SK-N-MC (cell line): ENCODE measurements at regions not wholly inside any gene's neighbourhood (a gene's known extent, or its start where the extent isn't known, plus 50 kb on each side); places are given as distances from the start of the nearest gene placed in this dataset.
"Not testable (repeated sequence)": the region's sequence is repeated elsewhere in the genome, so short reads cannot be mapped to it uniquely, and the experiment has no call there.

Source experiments
- DNase-seq: peaks from one replicate; pipeline ENCODE4 v3.0.0-alpha.2; 2011; ENCODE audit warnings: low read depth, low spot score
- H3K27ac ChIP-seq: fragments of 200-600 bp; sonication (generic); 2 replicates; pipeline ENCODE4 v1.5.1; 2016; ENCODE audit warnings: mixed run types
- H3K36me3 ChIP-seq: fragments of 200-600 bp; sonication (generic); 2 replicates; pipeline ENCODE4 v1.6.1; 2017; ENCODE audit warnings: antibody characterized with exemption, low read length, mixed read lengths; ENCODE audit not compliant: insufficient read depth
- H3K4me3 ChIP-seq: fragments of 200-600 bp; sonication (generic); 2 replicates; pipeline ENCODE4 v1.5.1; 2016
- H3K9ac ChIP-seq: fragments of 200-600 bp; sonication (generic); 2 replicates; pipeline ENCODE4 v1.8.0; 2017; ENCODE audit warnings: mixed run types, mixed read lengths; ENCODE audit not compliant: insufficient read length
- H3K9me3 ChIP-seq: fragments of 200-600 bp; sonication (generic); 2 replicates; pipeline ENCODE4 v1.6.1; 2017; ENCODE audit warnings: low read depth, mild to moderate bottlenecking, antibody characterized with exemption, low read length, moderate library complexity, mixed read lengths
- EZH2 ChIP-seq: fragments of 200-600 bp; sonication (generic); IDR thresholded peaks from one replicate; pipeline ENCODE4 v1.6.1; 2017; ENCODE audit warnings: antibody characterized with exemption
- FOXP2 ChIP-seq: optimal IDR thresholded peaks from 2 replicates; pipeline ENCODE3; 2011; ENCODE audit warnings: mild to moderate bottlenecking, moderate library complexity; ENCODE audit not compliant: insufficient read depth; ENCODE audit errors: extremely low read length, control extremely low read depth
- POLR2AphosphoS5 ChIP-seq: IDR thresholded peaks from 2 replicates; pipeline ENCODE4 v1.6.1; 2012; ENCODE audit warnings: mild to moderate bottlenecking, low read depth, low read length, borderline replicate concordance

DNA sequence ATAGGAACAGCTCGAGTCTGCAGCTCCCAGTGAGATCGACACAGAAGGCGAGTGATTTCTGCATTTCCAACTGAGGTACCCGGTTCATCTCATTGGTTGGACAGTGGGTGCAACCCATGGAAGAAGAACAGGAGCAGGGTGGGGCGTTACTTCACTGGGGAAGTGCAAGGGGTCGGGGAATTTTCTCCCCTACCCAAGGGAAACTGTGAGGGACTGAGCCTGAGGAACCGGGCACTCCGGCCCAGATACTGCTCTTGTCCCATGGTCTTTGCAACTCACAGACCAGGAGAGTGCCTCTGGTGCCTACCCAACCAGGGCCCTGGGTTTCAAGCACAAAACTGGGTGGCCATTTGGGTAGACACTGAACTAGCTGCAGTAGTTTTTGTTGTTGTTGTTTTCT is 307.1 kb downstream of the AMY1C start:
- Histone ChIP-seq H3K27ac (no peak overlapping the region), H3K4me3 (no peak overlapping the region), H3K36me3 (no peaks in the 10 kb centered on the region), H3K9ac (no peak overlapping the region), H3K9me3 (no peaks in the 10 kb centered on the region)
- TF ChIP-seq EZH2 (no peak), POLR2AphosphoS5 (no peak), FOXP2 (no peak)
- no peak for DNase-seq

DNA sequence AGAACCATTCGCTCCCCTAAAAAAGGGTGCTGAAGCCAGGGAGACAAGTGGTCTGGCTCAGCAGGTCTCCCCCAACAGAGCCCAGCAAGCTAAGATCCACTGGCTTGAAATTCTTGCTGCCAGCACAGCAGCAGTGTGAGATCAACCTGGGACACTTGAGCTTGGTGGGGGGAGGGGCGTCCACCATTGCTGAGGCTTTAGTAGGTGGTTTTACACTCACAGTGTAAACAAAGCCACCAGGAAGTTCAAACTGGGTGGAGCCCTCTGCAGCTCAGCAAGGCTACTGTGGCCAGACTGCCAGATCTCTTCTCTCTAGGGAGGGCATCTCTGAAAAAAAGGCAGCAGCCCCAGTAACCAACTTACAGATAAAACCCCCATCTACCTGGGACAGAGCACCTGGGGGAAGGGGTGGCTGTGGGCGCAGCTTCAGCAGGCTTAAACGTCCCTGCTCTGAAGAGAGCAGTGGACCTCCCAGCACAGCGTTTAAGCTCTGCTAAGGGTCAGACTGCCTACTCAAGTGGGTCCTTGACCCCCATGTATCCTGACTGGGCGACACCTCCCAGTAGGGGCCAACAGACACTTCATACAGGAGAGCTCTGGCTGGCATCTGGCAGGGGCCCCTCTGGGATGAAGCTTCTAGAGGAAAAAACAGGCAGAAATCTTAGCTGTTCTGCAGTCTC is 307.7 kb downstream of the AMY1C start:
- not testable (repeated sequence) for H3K9me3 ChIP-seq, DNase-seq, H3K36me3 ChIP-seq, H3K27ac ChIP-seq, H3K9ac ChIP-seq, H3K4me3 ChIP-seq

DNA sequence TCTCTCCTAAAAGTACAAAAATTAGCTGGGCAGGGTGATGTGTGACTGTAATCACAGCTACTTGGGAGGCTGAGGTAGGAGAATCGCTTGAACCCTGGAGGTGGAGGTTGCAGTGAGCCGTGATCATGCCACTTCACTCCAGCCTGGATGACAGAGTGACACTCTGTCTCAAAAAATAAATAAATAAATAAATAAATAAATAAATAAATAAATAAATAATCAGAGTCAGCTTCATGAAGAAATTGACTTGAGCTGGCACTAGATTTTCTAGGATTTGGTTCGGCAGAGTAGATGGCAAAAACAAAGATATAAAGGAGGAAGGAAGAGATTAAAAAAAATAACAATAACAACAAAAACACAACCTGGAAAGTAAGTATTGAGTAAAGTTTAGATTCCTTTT is 311.9 kb downstream of the AMY1C start:
- H3K4me3 ChIP-seq, H3K9ac ChIP-seq, H3K27ac ChIP-seq, H3K9me3 ChIP-seq, H3K36me3 ChIP-seq, DNase-seq: not testable (repeated sequence)

DNA sequence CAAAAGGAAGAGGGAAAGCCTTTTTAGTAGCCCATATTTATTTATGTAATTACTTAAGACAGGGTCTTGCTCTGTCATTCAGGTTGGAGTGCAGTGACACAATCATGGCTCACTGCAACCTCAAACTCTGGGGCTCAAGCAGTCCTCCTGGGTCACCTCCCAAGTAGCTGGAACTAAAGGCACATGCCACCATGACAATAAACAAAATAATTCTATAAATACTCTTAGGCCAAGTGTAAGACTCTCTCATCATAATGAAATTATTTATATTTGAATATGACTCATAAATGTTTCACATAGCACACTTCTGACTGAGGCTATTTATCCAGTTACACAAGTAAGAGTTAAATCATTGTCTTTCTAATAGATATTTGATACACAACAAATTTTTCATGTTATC is 314.7 kb downstream of the AMY1C start:
- Histone ChIP-seq H3K27ac (no peak overlapping the region), H3K9me3 (no peaks in the 10 kb centered on the region), H3K36me3 (no peaks in the 10 kb centered on the region), H3K4me3 (no peak overlapping the region), H3K9ac (no peak overlapping the region)
- TF ChIP-seq EZH2 (no peak), POLR2AphosphoS5 (no peak), FOXP2 (no peak)
- no peak for DNase-seq

DNA sequence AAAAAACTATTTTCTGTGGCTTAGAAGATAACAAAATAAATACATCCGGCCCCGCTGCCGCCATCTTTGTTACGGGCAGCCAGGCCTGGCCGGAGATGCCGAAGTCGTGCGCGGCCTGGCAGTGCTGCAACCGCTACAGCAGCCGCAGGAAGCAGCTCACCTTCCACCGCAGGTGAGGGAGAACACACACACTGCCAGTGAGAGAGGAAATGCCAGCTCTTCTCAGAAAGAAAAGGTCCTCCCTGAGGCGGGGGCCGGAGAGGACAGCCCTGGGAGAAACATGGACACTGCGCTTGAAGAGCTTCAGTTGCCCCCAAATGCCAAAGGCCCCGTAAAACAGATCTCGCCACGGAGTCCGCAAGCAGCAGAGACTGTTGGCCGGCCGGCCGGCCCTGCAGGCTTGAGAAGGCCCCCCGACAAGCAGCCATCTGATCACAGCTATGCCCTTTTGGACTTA is 323.2 kb downstream of the AMY1C start:
- no peak for DNase-seq
- Histone ChIP-seq H3K9me3 (no peaks in the 10 kb centered on the region), H3K36me3 (no peaks in the 10 kb centered on the region), H3K27ac (no peak overlapping the region), H3K4me3 (no peak overlapping the region), H3K9ac (no peak overlapping the region)
- TF ChIP-seq FOXP2 (no peak), POLR2AphosphoS5 (no peak), EZH2 (no peak)

DNA sequence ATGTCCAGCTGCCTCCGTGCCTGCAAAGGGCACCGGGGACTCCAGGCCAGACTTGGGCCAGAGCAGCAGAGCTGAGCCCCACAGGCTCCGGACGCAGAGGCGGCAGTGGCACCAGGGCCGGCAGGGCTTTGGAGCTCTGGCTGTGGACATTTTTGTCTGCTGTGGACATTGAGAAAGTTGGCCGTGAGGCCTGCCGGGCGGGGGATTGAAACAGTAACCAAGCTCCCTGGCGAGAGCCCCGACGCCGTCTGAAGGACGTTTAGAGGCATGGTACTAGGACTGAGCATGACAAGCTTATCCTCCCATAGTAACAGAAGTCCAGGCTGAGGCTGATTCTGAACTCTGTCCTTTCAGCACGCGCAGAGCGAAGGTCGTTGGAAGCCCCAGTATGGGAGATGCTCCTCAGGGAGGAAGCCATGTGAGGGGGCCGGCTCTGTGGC is 323.8 kb downstream of the AMY1C start:
- DNase-seq = no peak
- H3K9ac ChIP-seq = no peak overlapping the region
- H3K4me3 ChIP-seq = no peak overlapping the region
- H3K27ac ChIP-seq = no peak overlapping the region
- H3K9me3 ChIP-seq = no peaks in the 10 kb centered on the region
- no peaks in the 10 kb centered on the region for H3K36me3 ChIP-seq
- TF ChIP-seq POLR2AphosphoS5 (no peak), EZH2 (no peak), FOXP2 (no peak)

DNA sequence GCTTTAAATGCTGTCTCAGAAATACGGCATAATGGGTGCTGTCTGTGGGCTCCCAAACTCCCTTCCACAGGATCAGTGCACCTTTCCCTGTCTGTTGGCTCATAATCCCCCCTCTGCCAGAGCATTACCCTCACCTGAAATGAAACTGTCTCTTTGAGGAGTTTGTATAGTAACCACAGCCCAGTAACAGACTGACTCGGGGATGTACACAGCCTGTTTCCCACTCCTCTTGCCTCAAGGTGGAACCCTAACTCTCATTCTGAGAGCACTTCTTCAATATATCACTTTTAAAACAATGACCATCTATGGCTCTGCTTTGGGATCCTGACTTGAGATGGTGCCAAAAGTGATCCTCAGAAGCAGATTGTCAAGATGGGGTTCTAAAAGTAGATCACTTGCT is 332.5 kb downstream of the AMY1C start:
- no peaks in the 10 kb centered on the region for H3K9me3 ChIP-seq
- H3K36me3 ChIP-seq = no peaks in the 10 kb centered on the region
- H3K9ac ChIP-seq = no peak overlapping the region
- H3K4me3 ChIP-seq = no peak overlapping the region
- H3K27ac ChIP-seq = no peak overlapping the region
- no peak for DNase-seq
- TF ChIP-seq POLR2AphosphoS5 = no peak
- TF ChIP-seq EZH2 = no peak
- TF ChIP-seq FOXP2 = no peak

DNA sequence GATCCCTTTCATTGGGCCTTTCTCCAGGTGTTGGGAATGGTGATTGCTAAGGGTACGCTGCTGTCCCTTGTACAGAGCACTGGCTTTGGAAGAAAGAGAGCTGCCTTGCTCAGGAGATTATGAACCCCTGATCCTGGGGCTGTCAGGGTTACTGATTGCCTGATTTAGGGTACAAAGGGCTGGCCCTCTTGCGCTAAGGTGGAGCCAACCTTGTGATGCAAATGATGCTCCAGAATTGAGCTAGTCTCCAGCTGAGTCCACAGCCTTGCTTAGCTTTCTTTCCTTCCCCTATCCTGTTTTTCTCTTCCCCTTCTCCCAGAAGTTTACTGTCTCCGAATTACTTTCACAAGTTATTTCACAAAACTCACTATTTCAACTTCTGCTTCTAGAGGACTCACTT is 334.7 kb downstream of the AMY1C start:
- no peak for TF ChIP-seq EZH2
- TF ChIP-seq FOXP2 = no peak
- TF ChIP-seq POLR2AphosphoS5 = no peak
- H3K4me3 ChIP-seq = no peak overlapping the region
- no peak for DNase-seq

DNA sequence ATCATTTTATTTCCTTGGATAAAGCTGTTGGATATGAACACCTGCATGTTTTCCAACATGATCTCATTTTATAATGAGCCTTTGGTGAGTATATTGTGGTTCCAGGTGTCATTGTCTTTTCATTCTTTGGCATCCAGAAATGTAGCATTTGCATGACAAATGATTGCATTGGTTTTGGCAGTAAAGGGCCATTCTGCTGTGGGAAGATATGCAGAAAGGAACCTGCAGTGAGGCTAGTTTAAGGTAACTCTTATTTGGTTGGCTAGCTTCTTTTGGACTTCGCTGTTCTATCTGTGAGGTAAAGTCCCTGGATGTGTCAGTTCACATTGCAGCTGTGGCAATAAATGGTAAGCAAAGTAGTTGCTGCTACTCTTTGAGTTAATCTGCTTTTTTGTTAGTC is 343.0 kb downstream of the AMY1C start:
- Histone ChIP-seq H3K9ac (no peak overlapping the region), H3K9me3 (no peaks in the 10 kb centered on the region), H3K4me3 (no peak overlapping the region), H3K36me3 (no peaks in the 10 kb centered on the region), H3K27ac (no peak overlapping the region)
- TF ChIP-seq POLR2AphosphoS5 (no peak), FOXP2 (no peak), EZH2 (no peak)
- DNase-seq = no peak

More for the DNA sequence above, 334.7 kb downstream of the AMY1C start:
- H3K9me3 ChIP-seq = no peaks in the 10 kb centered on the region
- H3K9ac ChIP-seq = no peak overlapping the region
- H3K27ac ChIP-seq = no peak overlapping the region
- no peaks in the 10 kb centered on the region for H3K36me3 ChIP-seq

DNA sequence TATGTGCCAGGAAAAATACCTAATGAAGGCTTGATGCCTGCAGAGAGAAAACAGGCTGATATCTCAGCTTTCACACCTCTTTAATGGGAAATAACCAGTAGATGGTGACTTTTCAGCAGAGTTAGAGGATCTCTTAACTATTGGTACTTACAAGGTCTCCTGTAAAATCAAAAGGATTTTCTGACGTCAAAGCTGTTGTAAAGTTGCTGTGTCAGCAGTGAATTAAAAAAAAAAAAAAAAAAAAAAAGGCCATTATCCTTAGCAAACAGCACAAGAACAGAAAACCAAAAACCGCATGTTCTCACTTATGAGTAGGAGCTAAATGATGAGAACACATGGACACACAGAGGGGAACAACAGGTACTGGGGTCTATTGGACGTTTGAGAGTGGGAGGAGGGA is 349.1 kb downstream of the AMY1C start:
- H3K9me3 ChIP-seq = no peaks in the 10 kb centered on the region
- no peaks in the 10 kb centered on the region for H3K36me3 ChIP-seq
- no peak overlapping the region for H3K9ac ChIP-seq
- no peak for TF ChIP-seq FOXP2
- no peak for TF ChIP-seq EZH2
- no peak for TF ChIP-seq POLR2AphosphoS5
- no peak overlapping the region for H3K27ac ChIP-seq
- no peak for DNase-seq
- H3K4me3 ChIP-seq = no peak overlapping the region
